HG03565 (cell line): ENCODE measurements at regions not wholly inside any gene's neighbourhood (a gene's known extent, or its start where the extent isn't known, plus 50 kb on each side); places are given as distances from the start of the nearest gene placed in this dataset.
"Not testable (repeated sequence)": the region's sequence is repeated elsewhere in the genome, so short reads cannot be mapped to it uniquely, and the experiment has no call there.

ENCODE experiments used
- ATAC-seq: cut with Tn5 transposase; IDR thresholded peaks from one replicate; pipeline ENCODE4 v1.9.1; 2021; ENCODE audit warnings: mild to moderate bottlenecking, moderate library complexity; ENCODE audit not compliant: unreplicated experiment

GRCh38 chr6:51289041-51289440, 470.4 kb downstream of the TFAP2B start:
- no peak for ATAC-seq

GRCh38 chr6:51292659-51293058, 474.0 kb downstream of the TFAP2B start:
- no peak for ATAC-seq

DNA sequence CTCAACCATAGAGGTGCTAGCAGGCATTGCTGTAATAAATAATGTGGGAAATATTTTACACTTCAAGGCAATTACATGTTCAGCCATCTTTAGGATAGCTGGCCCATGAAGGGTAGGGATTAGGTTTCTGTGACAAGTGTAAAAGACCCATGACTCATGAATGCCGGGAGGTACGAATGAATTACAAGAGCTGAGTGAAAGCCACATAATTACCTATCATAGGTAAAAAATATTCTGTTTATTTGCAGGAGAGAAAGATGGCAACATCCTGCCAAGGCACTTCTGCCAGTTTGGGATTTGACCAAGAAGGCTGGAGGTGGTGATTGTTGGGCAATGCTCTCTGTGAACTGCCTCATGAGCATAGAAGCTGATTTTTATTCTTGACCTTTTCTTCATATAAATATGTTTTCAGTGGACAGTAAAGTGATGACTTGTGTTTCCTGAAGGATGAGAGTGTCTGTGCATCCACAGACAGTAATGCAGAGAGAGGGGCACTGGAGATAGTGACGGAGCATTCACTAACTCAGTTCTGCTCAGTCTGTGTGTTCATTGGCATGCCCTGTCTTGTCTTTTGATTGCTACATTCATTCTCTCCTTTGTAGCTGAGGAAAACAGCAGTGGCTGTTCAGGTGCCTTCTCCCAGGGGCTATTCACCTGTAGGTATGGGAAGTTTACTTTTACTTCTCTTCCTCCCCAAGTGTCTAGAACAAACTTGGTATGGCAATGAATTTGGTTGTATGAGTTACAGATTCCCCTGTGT, 481.1 kb downstream of the TFAP2B start:
- no peak for ATAC-seq

DNA sequence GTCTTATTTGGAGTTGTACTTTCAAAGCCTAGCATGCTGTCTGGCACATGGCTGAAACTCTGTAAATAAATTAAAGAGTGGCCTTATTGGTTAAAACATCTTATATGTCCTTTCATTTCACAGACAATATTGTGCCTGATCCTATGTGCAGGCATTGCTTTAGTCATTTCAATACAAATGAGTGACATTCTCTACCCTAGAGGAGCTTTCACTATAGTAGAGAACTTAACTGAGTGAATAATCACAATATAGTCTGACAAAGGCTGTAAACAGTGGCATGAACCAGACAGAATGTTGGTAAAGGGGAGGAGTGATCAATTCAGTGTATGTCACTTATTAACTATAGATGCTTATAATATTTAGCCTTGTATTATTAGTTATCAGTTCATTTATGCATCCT, 481.8 kb downstream of the TFAP2B start:
- peak; percentile 41 for ATAC-seq

DNA sequence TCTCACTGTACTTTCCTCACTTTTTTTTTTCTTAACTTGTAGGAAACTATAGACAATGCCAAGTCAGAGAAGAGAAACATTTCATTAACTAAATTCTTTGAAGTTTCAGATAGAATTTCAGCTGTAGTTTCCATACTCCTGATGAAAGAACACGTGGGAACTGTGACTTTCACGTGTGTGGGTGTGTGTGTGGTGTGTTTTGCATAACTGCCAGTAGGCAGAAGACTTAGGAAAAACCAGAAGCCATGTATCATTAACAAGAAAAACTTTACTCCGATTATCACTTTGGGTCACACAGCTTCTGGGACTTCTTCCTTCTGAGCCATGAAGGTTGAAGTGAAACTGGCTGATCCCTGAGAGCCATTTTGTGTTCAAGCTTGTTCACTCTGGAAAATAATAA, 483.3 kb downstream of the TFAP2B start:
- ATAC-seq: no peak

DNA sequence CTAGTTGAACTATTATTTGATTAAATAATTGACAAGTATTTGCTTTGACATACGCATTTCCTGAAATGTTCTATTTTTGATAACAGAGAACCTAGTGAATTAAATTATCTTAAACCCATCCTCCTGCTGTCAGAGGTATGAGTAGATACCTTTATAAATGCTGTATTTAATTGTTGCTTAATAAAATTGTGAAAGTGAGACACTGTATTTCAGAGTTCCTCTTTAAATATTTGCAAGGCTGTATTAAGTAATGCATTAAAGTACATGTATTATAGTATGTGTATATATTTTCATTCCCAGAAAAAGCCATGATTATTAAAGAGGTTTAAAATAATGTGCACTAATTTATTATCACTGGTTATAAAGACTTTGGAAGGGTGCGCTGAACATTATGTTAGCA, 483.8 kb downstream of the TFAP2B start:
- ATAC-seq: no peak

GRCh38 chr6:51303338-51303737, 484.7 kb downstream of the TFAP2B start:
- no peak for ATAC-seq

- ATAC-seq: no peak
Observed at GRCh38 chr6:51314965-51315364, 496.3 kb downstream of the TFAP2B start.

GRCh38 chr6:51318674-51319073, 500.0 kb downstream of the TFAP2B start:
- ATAC-seq: no peak

DNA sequence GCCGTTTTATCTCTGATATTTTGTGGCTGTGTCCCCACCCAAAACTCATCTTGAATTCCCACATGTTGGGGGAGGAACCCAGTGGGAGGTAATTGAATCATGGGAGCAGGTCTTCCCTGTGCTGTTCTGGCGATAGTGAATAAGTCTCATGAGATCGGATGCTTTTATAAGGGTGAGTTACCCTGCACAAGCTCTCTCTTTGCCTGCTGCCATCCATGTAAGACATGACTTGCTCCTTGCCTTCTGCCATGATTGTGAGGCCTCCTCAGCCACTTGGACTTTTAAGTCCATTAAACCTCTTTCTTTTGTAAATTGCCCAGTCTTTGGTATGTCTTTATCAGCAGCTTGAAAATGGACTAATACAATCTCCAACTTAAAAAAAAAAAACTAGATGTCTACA, 502.8 kb downstream of the TFAP2B start:
- ATAC-seq: not testable (repeated sequence)

DNA sequence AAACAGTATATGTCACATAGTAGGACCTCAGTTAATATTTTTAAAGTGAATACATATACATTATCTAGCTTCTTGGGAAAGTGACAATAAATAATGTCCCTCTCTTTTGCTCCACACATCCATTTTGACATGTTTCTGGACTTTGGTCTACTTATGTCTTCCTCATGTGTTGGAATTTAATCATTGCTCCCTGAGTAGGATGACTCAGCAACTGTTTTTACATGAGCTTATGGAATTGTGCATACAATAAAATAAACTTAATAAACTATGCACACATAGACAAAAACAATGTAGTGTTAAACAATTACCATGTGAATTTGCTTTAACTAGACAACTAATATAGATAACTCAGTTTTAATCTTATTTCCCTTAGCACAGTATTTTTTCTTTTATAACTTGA, 503.8 kb downstream of the TFAP2B start:
- no peak for ATAC-seq

GRCh38 chr6:51323056-51323455, 504.4 kb downstream of the TFAP2B start:
- no peak for ATAC-seq

DNA sequence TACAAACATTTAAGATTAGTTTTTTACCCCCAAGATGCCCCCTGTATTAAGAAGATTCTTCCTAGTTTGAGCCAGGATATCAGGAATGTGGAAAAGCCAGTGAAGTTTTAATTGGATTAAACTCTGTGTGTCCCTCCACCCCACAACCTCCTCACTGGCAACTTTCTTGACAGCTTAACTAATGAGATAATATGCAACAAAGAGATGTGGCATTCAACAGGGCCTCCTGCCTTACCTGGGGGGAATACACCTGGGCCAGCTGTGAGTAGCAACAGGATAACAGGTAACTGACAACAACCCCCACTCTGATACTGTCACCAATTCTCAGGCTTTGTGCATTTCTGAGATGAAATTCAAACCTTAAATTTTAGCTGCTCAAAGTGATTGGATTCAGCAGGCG, 512.3 kb downstream of the TFAP2B start:
- no peak for ATAC-seq

- ATAC-seq: no peak
Observed at GRCh38 chr6:51335543-51335942, 516.9 kb downstream of the TFAP2B start.

DNA sequence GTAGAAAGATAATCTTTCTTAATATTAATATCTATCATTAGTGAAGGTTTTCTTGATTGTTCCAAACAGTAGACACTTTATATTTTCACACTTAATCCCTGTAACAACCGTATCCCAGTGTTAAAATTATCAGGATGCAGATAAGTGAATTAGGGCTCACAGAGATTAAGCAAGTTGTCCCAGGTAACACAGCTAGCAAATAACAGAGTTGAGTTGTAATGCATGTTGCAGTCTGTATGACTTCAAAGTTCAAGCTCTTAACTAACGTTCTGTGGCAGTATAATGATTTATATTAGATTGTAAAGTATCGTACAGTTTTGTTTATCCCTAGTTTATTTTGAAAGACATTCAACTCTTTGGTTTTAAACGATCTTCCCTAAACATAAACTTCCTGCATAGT, 517.5 kb downstream of the TFAP2B start:
- no peak for ATAC-seq

- ATAC-seq: no peak
Observed at GRCh38 chr6:51337277-51337676, 518.6 kb downstream of the TFAP2B start.

DNA sequence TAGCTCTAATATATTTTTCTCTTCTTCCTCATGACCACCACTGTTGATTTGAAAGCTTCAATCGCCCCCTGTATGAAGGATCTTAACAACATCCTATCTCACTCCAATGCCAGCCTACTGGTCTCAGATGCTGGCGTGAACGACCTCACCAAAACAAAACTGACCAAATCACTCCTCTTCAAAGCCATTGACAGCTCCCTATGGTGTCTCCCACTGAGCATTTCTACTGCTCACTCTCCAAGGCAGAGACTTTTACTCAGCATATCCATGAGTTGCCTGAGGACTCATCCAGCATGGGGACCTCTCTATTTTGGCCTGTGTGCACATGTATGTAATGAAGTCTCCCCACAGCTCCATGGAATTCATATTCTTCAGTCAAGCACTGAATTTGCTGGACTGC, 520.4 kb downstream of the TFAP2B start:
- ATAC-seq: no peak

GRCh38 chr6:51339728-51340127, 521.1 kb downstream of the TFAP2B start:
- no peak for ATAC-seq

- ATAC-seq: no peak
Observed at GRCh38 chr6:51342393-51342792, 523.7 kb downstream of the TFAP2B start.

GRCh38 chr6:51349857-51350256, 531.2 kb downstream of the TFAP2B start:
- ATAC-seq: no peak

GRCh38 chr6:51350308-51350904, 531.7 kb downstream of the TFAP2B start:
- no peak for ATAC-seq

DNA sequence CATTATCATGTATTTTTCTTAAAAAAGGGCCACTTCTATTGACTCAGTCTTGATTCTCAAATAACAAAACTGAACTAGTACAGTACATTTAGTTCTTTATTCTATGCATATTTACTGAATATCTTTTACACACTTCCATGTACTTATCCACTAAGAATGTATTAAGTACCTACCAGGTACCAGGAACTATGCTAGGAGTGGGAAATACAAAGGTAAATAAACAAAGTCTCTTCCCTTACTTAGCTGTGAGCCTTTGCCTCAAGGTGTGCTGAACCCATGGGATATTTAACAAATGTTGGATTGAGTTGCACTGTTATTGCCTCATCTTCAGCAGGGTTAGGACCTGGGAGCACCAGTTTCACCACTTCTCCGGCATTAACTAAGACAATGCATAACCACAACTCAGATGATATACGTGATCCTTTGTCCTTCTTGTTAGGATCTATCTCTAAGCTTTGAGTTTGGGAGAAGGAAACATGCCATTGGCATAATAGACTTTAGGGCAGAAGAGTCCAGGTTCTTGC, 533.9 kb downstream of the TFAP2B start:
- no peak for ATAC-seq

GRCh38 chr6:51360287-51360686, 541.6 kb downstream of the TFAP2B start:
- ATAC-seq: no peak
